PC-3 (cell line): ENCODE measurements at regions not wholly inside any gene's neighbourhood (a gene's known extent, or its start where the extent isn't known, plus 50 kb on each side); places are given as distances from the start of the nearest gene placed in this dataset.

Source experiments
- CTCF ChIP-seq: fragments of 300-600 bp; sonication (generic); conservative IDR thresholded peaks from 2 replicates; pipeline ENCODE4 v1.5.1; 2017; ENCODE audit warnings: antibody characterized with exemption, low read depth, mild to moderate bottlenecking, low read length
- EZH2 ChIP-seq: fragments of 300-600 bp; sonication (generic); IDR thresholded peaks from one replicate; pipeline ENCODE4 v1.6.1; 2017; ENCODE audit warnings: antibody characterized with exemption, mild to moderate bottlenecking, low read length; ENCODE audit not compliant: unreplicated experiment

DNA sequence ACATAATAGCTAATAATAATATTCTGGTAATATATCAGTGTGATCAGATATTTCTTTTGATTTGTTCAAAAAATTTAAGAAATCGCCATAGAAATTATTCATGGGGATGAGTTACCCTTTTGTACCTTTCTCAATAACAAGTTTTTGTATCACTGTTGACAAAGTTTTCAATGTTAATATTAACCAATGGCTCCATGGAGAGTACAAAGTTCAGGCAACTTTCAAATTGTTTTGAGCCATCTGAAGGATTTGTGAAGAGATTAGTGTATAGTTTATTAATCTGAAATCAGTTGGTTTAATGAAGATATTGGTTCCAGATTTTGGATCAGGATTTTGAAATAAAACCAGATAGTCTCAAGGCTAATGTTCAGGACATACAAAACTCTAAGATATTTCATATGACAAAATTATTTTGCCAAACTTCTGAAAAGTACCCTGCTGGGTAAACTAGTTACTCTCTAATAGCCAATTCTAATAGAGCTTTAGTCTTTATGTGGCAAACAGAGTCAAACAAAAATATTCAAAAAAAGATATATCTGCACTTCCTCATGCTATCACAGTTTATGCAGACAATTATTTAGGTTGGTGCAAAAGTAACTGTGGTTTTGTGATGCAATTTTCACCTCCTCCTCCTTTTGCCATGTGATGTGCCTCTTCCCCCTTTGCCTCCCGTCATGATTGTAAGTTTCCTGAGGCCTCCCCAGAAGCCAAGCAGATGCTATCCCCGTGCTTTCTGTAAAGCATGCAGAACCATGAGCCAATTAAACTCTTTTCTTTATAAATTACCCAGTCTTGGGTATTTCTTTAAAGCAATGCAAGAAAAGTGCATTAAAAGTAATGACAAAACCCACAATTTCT is 1105.0 kb downstream of the PLA2G4A start:
- TF ChIP-seq CTCF = no peak
- no peak for TF ChIP-seq EZH2
